GM23248 (cell line): ENCODE measurements at regions not wholly inside any gene's neighbourhood (a gene's known extent, or its start where the extent isn't known, plus 50 kb on each side); places are given as distances from the start of the nearest gene placed in this dataset.

Source experiments
- EZH2 ChIP-seq: fragments of 200-600 bp; sonication (generic); IDR thresholded peaks from 2 replicates; pipeline ENCODE4 v1.6.1; 2018; ENCODE audit warnings: antibody characterized with exemption, mild to moderate bottlenecking; ENCODE audit not compliant: insufficient read depth, poor library complexity, severe bottlenecking
- EZH2phosphoT487 ChIP-seq: fragments of 200-600 bp; sonication (generic); IDR thresholded peaks from 2 replicates; pipeline ENCODE4 v1.6.1; 2018; ENCODE audit warnings: antibody characterized with exemption, moderate library complexity, mild to moderate bottlenecking, low read depth; ENCODE audit not compliant: insufficient read depth

GRCh38 chr1:106600626-106601025, 455.8 kb upstream of the PRMT6 start:
- TF ChIP-seq EZH2phosphoT487 (no peak), EZH2 (no peak)
